ENCODE measurements at regions not wholly inside any gene's neighbourhood (a gene's known extent, or its start where the extent isn't known, plus 50 kb on each side); places are given as distances from the start of the nearest gene placed in this dataset.

DNA sequence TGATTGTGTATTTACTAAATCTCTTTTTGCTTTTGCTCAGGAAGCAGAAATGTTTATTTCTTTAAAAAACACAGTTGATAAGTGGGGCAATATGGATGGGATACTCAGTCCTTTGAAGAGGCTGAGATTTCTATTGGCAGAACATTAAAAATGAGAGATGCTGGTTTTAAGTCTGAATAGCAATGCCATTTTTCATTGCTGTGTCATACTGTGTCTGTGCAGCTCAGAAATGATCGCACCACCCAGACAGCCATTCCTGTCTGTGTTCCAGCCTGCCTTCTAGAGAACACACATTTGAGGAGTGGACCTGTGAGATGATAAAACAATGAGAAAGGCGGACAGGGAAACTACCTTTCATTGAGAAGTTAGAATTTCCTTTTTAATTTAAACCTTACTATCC lies 231.2 kb upstream of the USP24 start:
- TF ChIP-seq, protein P1, sequence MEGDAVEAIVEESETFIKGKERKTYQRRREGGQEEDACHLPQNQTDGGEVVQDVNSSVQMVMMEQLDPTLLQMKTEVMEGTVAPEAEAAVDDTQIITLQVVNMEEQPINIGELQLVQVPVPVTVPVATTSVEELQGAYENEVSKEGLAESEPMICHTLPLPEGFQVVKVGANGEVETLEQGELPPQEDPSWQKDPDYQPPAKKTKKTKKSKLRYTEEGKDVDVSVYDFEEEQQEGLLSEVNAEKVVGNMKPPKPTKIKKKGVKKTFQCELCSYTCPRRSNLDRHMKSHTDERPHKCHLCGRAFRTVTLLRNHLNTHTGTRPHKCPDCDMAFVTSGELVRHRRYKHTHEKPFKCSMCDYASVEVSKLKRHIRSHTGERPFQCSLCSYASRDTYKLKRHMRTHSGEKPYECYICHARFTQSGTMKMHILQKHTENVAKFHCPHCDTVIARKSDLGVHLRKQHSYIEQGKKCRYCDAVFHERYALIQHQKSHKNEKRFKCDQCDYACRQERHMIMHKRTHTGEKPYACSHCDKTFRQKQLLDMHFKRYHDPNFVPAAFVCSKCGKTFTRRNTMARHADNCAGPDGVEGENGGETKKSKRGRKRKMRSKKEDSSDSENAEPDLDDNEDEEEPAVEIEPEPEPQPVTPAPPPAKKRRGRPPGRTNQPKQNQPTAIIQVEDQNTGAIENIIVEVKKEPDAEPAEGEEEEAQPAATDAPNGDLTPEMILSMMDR (IDR thresholded peaks at IDR 0.05), result no peak
- no peak for TF ChIP-seq POLR2A (IDR thresholded peaks at IDR 0.05)
